ENCODE measurements at regions not wholly inside any gene's neighbourhood (a gene's known extent, or its start where the extent isn't known, plus 50 kb on each side); places are given as distances from the start of the nearest gene placed in this dataset.

- intact Hi-C loops (cut with micrococcal nuclease): no loop called here
- H3K4me3 ChIP-seq: no peak overlapping the region
Measured at GRCh38 chr21:38683222-38683621, 122.5 kb upstream of the ETS2 start.

DNA sequence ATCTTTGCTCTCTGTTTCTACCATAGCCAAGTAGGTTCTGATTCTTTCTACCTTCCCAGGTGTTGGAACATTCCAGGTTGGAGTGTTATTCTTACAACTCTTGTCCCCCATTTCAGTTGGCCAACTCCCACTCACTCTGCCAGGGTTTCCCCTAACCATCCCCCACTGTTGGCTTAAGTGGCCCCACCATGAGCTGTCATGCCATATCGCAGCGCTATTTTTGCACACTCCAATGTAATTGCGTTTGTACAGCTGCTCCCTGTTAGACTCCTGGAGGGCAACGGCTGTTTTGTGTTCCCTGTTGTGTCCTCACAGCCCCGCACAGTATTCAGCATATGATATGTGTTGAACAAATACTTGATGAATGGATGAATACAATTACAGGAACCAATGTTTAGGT, 117.7 kb upstream of the ETS2 start:
- no peaks in the 10 kb centered on the region for H3K4me1 ChIP-seq
- TF ChIP-seq, protein P1, sequence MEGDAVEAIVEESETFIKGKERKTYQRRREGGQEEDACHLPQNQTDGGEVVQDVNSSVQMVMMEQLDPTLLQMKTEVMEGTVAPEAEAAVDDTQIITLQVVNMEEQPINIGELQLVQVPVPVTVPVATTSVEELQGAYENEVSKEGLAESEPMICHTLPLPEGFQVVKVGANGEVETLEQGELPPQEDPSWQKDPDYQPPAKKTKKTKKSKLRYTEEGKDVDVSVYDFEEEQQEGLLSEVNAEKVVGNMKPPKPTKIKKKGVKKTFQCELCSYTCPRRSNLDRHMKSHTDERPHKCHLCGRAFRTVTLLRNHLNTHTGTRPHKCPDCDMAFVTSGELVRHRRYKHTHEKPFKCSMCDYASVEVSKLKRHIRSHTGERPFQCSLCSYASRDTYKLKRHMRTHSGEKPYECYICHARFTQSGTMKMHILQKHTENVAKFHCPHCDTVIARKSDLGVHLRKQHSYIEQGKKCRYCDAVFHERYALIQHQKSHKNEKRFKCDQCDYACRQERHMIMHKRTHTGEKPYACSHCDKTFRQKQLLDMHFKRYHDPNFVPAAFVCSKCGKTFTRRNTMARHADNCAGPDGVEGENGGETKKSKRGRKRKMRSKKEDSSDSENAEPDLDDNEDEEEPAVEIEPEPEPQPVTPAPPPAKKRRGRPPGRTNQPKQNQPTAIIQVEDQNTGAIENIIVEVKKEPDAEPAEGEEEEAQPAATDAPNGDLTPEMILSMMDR (IDR thresholded peaks at IDR 0.05; ENCODE audit: borderline replicate concordance): no peak
- H3K36me3 ChIP-seq: no peaks in the 10 kb centered on the region
- intact Hi-C loops (cut with micrococcal nuclease): no loop called here
- peaks cover 18% of the 10 kb centered on the region for H3K27me3 ChIP-seq (ENCODE audit: low read depth)
- H3K9me3 ChIP-seq (replicated peaks): peaks cover 16% of the 10 kb centered on the region
- DNase-seq: no peak
- no peak overlapping the region for H3K4me3 ChIP-seq
- H3K27ac ChIP-seq (replicated peaks): no peak overlapping the region

More at GRCh38 chr21:38683222-38683621, 122.5 kb upstream of the ETS2 start:
- H3K36me3 ChIP-seq: no peaks in the 10 kb centered on the region
- no peak overlapping the region for H3K27ac ChIP-seq (replicated peaks)
- TF ChIP-seq, protein P1 (IDR thresholded peaks at IDR 0.05; ENCODE audit: borderline replicate concordance): no peak
- no peak for DNase-seq
- peaks cover 18% of the 10 kb centered on the region for H3K27me3 ChIP-seq (ENCODE audit: low read depth)
- H3K9me3 ChIP-seq (replicated peaks): no peaks in the 10 kb centered on the region
- peaks cover 15% of the 10 kb centered on the region for H3K4me1 ChIP-seq

GRCh38 chr21:38691631-38692030, 114.1 kb upstream of the ETS2 start:
- H3K4me1 ChIP-seq: no peaks in the 10 kb centered on the region
- peaks cover 16% of the 10 kb centered on the region for H3K9me3 ChIP-seq (replicated peaks)
- DNase-seq: no peak
- TF ChIP-seq, protein P1 (IDR thresholded peaks at IDR 0.05; ENCODE audit: borderline replicate concordance): no peak
- intact Hi-C loops (cut with micrococcal nuclease): no loop called here
- H3K27me3 ChIP-seq (ENCODE audit: low read depth): peaks cover 10% of the 10 kb centered on the region
- no peaks in the 10 kb centered on the region for H3K36me3 ChIP-seq
- H3K4me3 ChIP-seq: no peak overlapping the region
- no peak overlapping the region for H3K27ac ChIP-seq (replicated peaks)

DNA sequence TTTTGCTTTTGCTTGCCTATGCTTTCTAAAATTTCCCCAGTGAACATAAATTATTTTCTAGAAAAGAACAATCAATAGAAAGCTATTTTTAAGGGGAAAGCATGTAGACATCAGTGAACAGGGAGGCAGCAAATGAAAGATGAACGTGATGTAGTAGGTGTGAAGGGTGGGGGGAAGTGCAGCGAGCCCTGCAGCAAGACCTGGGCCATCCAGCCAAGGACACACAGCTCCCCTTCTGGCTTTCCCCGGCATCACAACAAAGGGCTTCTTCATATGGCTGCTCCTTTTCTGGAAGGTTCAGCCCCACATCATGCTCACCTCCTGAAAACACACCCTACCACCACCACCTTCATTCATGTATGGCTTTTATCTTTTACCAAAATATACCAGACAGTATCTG, 109.2 kb upstream of the ETS2 start:
- no peaks in the 10 kb centered on the region for H3K4me1 ChIP-seq
- TF ChIP-seq, protein P1 (IDR thresholded peaks at IDR 0.05; ENCODE audit: borderline replicate concordance): no peak
- intact Hi-C loops (cut with micrococcal nuclease): no loop called here
- no peak overlapping the region for H3K4me3 ChIP-seq
- no peak for DNase-seq
- H3K36me3 ChIP-seq: no peaks in the 10 kb centered on the region
- no peaks in the 10 kb centered on the region for H3K9me3 ChIP-seq (replicated peaks)
- H3K27ac ChIP-seq (replicated peaks): no peak overlapping the region
- peaks cover 26% of the 10 kb centered on the region for H3K27me3 ChIP-seq (ENCODE audit: low read depth)

DNA sequence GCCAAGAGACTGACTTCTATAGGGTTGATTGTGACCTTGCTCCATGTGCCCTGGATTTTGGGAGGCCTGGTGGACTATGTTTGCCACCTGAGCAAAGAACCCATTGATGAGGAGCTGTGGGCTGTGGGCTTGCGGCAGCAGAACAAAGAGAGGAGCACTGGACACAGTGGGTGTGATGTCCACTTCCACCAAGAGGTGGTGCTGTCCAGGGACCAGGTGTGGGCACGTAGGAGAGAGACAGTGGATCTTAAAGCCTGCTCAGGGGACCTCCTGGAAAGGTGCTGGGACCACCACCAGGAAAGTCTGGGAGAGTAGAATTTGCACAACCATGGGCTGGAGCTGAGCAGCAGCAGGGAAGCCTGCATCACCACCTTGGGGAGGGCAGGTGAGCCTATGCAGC, 106.7 kb upstream of the ETS2 start:
- Histone ChIP-seq H3K4me1 (peaks cover 5% of the 10 kb centered on the region), H3K36me3 (no peaks in the 10 kb centered on the region), H3K4me3 (no peak overlapping the region), H3K27me3 (ENCODE audit: low read depth) (peaks cover 40% of the 10 kb centered on the region), H3K9me3 (replicated peaks) (no peaks in the 10 kb centered on the region), H3K27ac (replicated peaks) (no peak overlapping the region)
- intact Hi-C loops (cut with micrococcal nuclease): no loop called here
- no peak for DNase-seq
- TF ChIP-seq, protein P1 (IDR thresholded peaks at IDR 0.05; ENCODE audit: borderline replicate concordance): peak; percentile 23

DNA sequence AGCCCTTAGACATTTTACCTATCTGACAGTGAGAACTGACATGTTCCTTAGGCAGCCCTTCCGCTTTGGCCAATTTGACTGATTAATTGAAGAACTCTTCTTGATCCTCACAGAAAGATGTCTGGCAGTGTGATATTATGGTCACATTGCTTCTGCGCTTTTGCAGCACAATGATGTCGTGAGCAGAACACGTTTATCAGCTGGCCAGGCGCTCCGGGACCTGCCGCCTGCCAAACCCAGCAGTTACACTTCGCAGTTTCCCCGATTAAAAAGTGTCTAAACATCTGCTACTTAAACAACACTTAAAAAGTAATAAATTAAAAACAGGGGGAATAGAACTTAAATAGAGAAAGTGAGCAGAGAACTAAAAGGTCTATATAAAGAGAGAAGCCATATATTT, 103.5 kb upstream of the ETS2 start:
- H3K4me3 ChIP-seq: peak overlapping the region; percentile 12
- peaks cover 5% of the 10 kb centered on the region for H3K4me1 ChIP-seq
- H3K27me3 ChIP-seq (ENCODE audit: low read depth): peaks cover 52% of the 10 kb centered on the region
- H3K9me3 ChIP-seq (replicated peaks): no peaks in the 10 kb centered on the region
- peak; percentile 27 for DNase-seq
- TF ChIP-seq, protein P1 (IDR thresholded peaks at IDR 0.05; ENCODE audit: borderline replicate concordance): no peak
- no peak overlapping the region for H3K27ac ChIP-seq (replicated peaks)
- intact Hi-C loops (cut with micrococcal nuclease): no loop called here
- no peaks in the 10 kb centered on the region for H3K36me3 ChIP-seq
